H9 (cell line): ENCODE measurements at regions not wholly inside any gene's neighbourhood (a gene's known extent, or its start where the extent isn't known, plus 50 kb on each side); places are given as distances from the start of the nearest gene placed in this dataset.

Source experiments
- DNase-seq: peaks from one replicate; pipeline ENCODE4 v3.0.0-alpha.2; 2017
- H2AFZ ChIP-seq: one replicate; pipeline ENCODE4 v1.6.1; 2013; ENCODE audit warnings: mild to moderate bottlenecking, low read length, control low read depth, moderate library complexity
- H2AK5ac ChIP-seq: 2 replicates; pipeline ENCODE4 v1.6.1; 2013; ENCODE audit warnings: low read length, control low read depth, mixed read lengths; ENCODE audit not compliant: insufficient read length
- H2BK120ac ChIP-seq: one replicate; pipeline ENCODE4 v1.6.1; 2013; ENCODE audit warnings: low read depth, mild to moderate bottlenecking, low read length, control low read depth, inconsistent platforms; ENCODE audit not compliant: poor library complexity, severe bottlenecking
- H2BK12ac ChIP-seq: 2 replicates; pipeline ENCODE4 v1.6.1; 2013; ENCODE audit warnings: low read length, control low read depth, mixed read lengths, low read depth; ENCODE audit not compliant: insufficient read length
- H2BK15ac ChIP-seq: 2 replicates; pipeline ENCODE4 v1.6.1; 2013; ENCODE audit warnings: low read depth, low read length, control low read depth
- H2BK20ac ChIP-seq: one replicate; pipeline ENCODE4 v1.6.1; 2013; ENCODE audit warnings: low read depth, mild to moderate bottlenecking, low read length, control low read depth, inconsistent platforms; ENCODE audit not compliant: poor library complexity, severe bottlenecking
- H2BK5ac ChIP-seq: 2 replicates; pipeline ENCODE4 v1.6.1; 2013; ENCODE audit warnings: low read length, control low read depth, mixed read lengths; ENCODE audit not compliant: insufficient read length
- H3K14ac ChIP-seq: 2 replicates; pipeline ENCODE4 v1.6.1; 2013; ENCODE audit warnings: low read length, control low read depth; ENCODE audit not compliant: insufficient read depth
- H3K18ac ChIP-seq: 2 replicates; pipeline ENCODE4 v1.6.1; 2013; ENCODE audit warnings: low read depth, mild to moderate bottlenecking, mixed read lengths, low read length, control low read depth; ENCODE audit not compliant: insufficient read length
- H3K23ac ChIP-seq: 2 replicates; pipeline ENCODE4 v1.6.1; 2013; ENCODE audit warnings: low read length, control low read depth, mixed read lengths, low read depth; ENCODE audit not compliant: insufficient read length
- H3K23me2 ChIP-seq: 2 replicates; pipeline ENCODE4 v1.6.1; 2013; ENCODE audit warnings: low read depth, mild to moderate bottlenecking, mixed read lengths, low read length, control low read depth; ENCODE audit not compliant: insufficient read length, poor library complexity, severe bottlenecking
- H3K27ac ChIP-seq: 2 replicates; pipeline ENCODE4 v1.5.1; 2013; ENCODE audit warnings: low read length, control low read depth, mixed read lengths, low read depth; ENCODE audit not compliant: insufficient read length
- H3K27me3 ChIP-seq: 2 replicates; pipeline ENCODE4 v1.6.1; 2013; ENCODE audit warnings: low read length, control low read depth, inconsistent platforms; ENCODE audit not compliant: insufficient read depth
- H3K4ac ChIP-seq: 2 replicates; pipeline ENCODE4 v1.6.1; 2013; ENCODE audit warnings: low read depth, mild to moderate bottlenecking, control low read depth, inconsistent platforms, low read length, moderate library complexity
- H3K4me1 ChIP-seq: 2 replicates; pipeline ENCODE4 v1.6.1; 2013; ENCODE audit warnings: low read length, control low read depth, inconsistent platforms; ENCODE audit not compliant: insufficient read depth
- H3K4me2 ChIP-seq: 2 replicates; pipeline ENCODE4 v1.6.1; 2013; ENCODE audit warnings: low read length, control low read depth, mixed read lengths; ENCODE audit not compliant: insufficient read length, insufficient read depth
- H3K56ac ChIP-seq: 2 replicates; pipeline ENCODE4 v1.6.1; 2013; ENCODE audit warnings: low read depth, mild to moderate bottlenecking, mixed read lengths, low read length, control low read depth; ENCODE audit not compliant: insufficient read length
- H3K79me1 ChIP-seq: 2 replicates; pipeline ENCODE4 v1.6.1; 2013; ENCODE audit warnings: low read depth, mild to moderate bottlenecking, moderate library complexity, low read length, control low read depth, inconsistent platforms; ENCODE audit not compliant: insufficient read depth, poor library complexity, severe bottlenecking
- H3K79me2 ChIP-seq: 2 replicates; pipeline ENCODE4 v1.6.1; 2013; ENCODE audit warnings: low read length, control low read depth, inconsistent platforms; ENCODE audit not compliant: insufficient read depth
- H3K9ac ChIP-seq: 2 replicates; pipeline ENCODE4 v1.6.1; 2013; ENCODE audit warnings: low read length, control low read depth, mixed read lengths; ENCODE audit not compliant: insufficient read length; ENCODE audit errors: extremely low read depth
- H3K9me3 ChIP-seq: one replicate; pipeline ENCODE4 v1.6.1; 2013; ENCODE audit warnings: low read depth, low read length, inconsistent platforms; ENCODE audit not compliant: control insufficient read depth
- H3T11ph ChIP-seq: one replicate; pipeline ENCODE4 v1.6.1; 2013; ENCODE audit warnings: mild to moderate bottlenecking, low read length, control low read depth, inconsistent platforms
- H4K20me1 ChIP-seq: one replicate; pipeline ENCODE4 v1.6.1; 2013; ENCODE audit not compliant: control insufficient read depth, insufficient read length, insufficient read depth
- H4K5ac ChIP-seq: 2 replicates; pipeline ENCODE4 v1.6.1; 2013; ENCODE audit warnings: low read depth, mild to moderate bottlenecking, mixed read lengths, low read length, control low read depth; ENCODE audit not compliant: insufficient read length
- H4K8ac ChIP-seq: replicated peaks from 2 replicates; pipeline ENCODE4 v1.6.1; 2013; ENCODE audit warnings: low read length, control low read depth, mixed read lengths, low read depth; ENCODE audit not compliant: insufficient read length
- H4K91ac ChIP-seq: 2 replicates; pipeline ENCODE4 v1.6.1; 2013; ENCODE audit warnings: low read depth, mild to moderate bottlenecking, moderate library complexity, mixed read lengths, low read length, control low read depth; ENCODE audit not compliant: insufficient read length
- H3K27ac Mint-ChIP-seq, 3 experiments: 2 replicates in 2 of 3; 3 replicates in 1 of 3; pipeline ENCODE4 v1.8.0; 2020 to 2021; ENCODE audit warnings: mixed read lengths in 3 of 3, mild to moderate bottlenecking in 1 of 3, moderate library complexity in 1 of 3
- H3K27me3 Mint-ChIP-seq: 2 replicates; pipeline ENCODE4 v1.8.0; 2021; ENCODE audit warnings: low read depth, mild to moderate bottlenecking, moderate library complexity, mixed read lengths
- H3K36me3 Mint-ChIP-seq, 3 experiments: 2 replicates in 2 of 3; 3 replicates in 1 of 3; pipeline ENCODE4 v1.8.0; 2020 to 2021; ENCODE audit warnings: low read depth in 3 of 3, mixed read lengths in 3 of 3; ENCODE audit not compliant: insufficient read depth in 1 of 3
- H3K4me1 Mint-ChIP-seq, 2 experiments: 2 replicates each; pipeline ENCODE4 v1.8.0; 2020; ENCODE audit warnings: mixed read lengths in 2 of 2
- H3K4me3 Mint-ChIP-seq, 2 experiments: 2 replicates in 1 of 2; 3 replicates in 1 of 2; pipeline ENCODE4 v1.8.0; 2020 to 2021; ENCODE audit warnings: mild to moderate bottlenecking in 2 of 2, mixed read lengths in 2 of 2, moderate library complexity in 1 of 2
- H3K9me3 Mint-ChIP-seq, 2 experiments: 2 replicates in 1 of 2; 3 replicates in 1 of 2; pipeline ENCODE4 v1.8.0; 2020; ENCODE audit warnings: mild to moderate bottlenecking in 2 of 2, mixed read lengths in 2 of 2, moderate library complexity in 1 of 2
- CTCF ChIP-seq: fragments of 200-600 bp; sonication (generic); conservative IDR thresholded peaks from 3 replicates; pipeline ENCODE4 v1.8.0; 2021; ENCODE audit warnings: antibody characterized with exemption, mild to moderate bottlenecking
- WGBS: extraction: QIAGEN DNeasy Blood & Tissue Kit; methylation state at CpG from one replicate; pipeline ENCODE4 v1.1.7; 2013; ENCODE audit warnings: missing lambda C conversion rate, low lambda C conversion rate, mixed read lengths; ENCODE audit not compliant: insufficient read length; ENCODE audit errors: extremely low coverage; 5-methylcytosine and 5-hydroxymethylcytosine counted together

- H3K4ac ChIP-seq = no peak overlapping the region
- no peak overlapping the region for H3K18ac ChIP-seq
- H3K4me1 Mint-ChIP-seq = peaks cover 31% of the 10 kb centered on the region in 2 experiments
- H3K9me3 ChIP-seq = no peaks in the 10 kb centered on the region
- no peak overlapping the region for H2AFZ ChIP-seq
- DNase-seq = no peak
- no peaks in the 10 kb centered on the region for H4K20me1 ChIP-seq
- no peak overlapping the region for H2AK5ac ChIP-seq
- no peaks in the 10 kb centered on the region for H3K36me3 Mint-ChIP-seq
- no peak overlapping the region for H4K5ac ChIP-seq
- no peak overlapping the region for H3K27ac Mint-ChIP-seq
- H2BK15ac ChIP-seq = no peak overlapping the region
- H2BK120ac ChIP-seq = no peak overlapping the region
- no peak overlapping the region for H3K27ac ChIP-seq
- H3K4me2 ChIP-seq = no peak overlapping the region
- H2BK20ac ChIP-seq = no peak overlapping the region
- no peak overlapping the region for H2BK12ac ChIP-seq
- no peaks in the 10 kb centered on the region for H3K27me3 ChIP-seq
- no peak overlapping the region for H4K8ac ChIP-seq
- H3K23ac ChIP-seq = no peak overlapping the region
- WGBS = no CpG with 5 or more reads among the region's 4 CpGs
- H3K9ac ChIP-seq = no peak overlapping the region
- no peak overlapping the region for H2BK5ac ChIP-seq
- H3K4me3 Mint-ChIP-seq = no peak overlapping the region
- H4K91ac ChIP-seq = no peak overlapping the region
- H3K23me2 ChIP-seq = no peaks in the 10 kb centered on the region
- no peak overlapping the region for H3K56ac ChIP-seq
- H3K27me3 Mint-ChIP-seq = no peaks in the 10 kb centered on the region; the same call in 1 of the 2 replicates
- H3K9me3 Mint-ChIP-seq = no peaks in the 10 kb centered on the region
- H3K14ac ChIP-seq = no peak overlapping the region
- H3T11ph ChIP-seq = no peak overlapping the region
- H3K4me1 ChIP-seq = peaks cover 4% of the 10 kb centered on the region; the same call in 1 of the 2 replicates
- no peaks in the 10 kb centered on the region for H3K79me2 ChIP-seq
- no peak for TF ChIP-seq CTCF
- H3K79me1 ChIP-seq = no peaks in the 10 kb centered on the region
Observed at GRCh38 chr7:68406480-68406879, 1191.8 kb upstream of the AUTS2 start.
